Mammary epithelial cell (primary cell): ENCODE measurements at regions not wholly inside any gene's neighbourhood (a gene's known extent, or its start where the extent isn't known, plus 50 kb on each side); places are given as distances from the start of the nearest gene placed in this dataset.

ENCODE experiments used
- CTCF ChIP-seq, 2 donors: IDR thresholded peaks in 1 of 2; conservative IDR thresholded peaks in 1 of 2; 2 replicates each; pipeline ENCODE4 v1.5.1; 2011 to 2012; ENCODE audit warnings: inconsistent platforms in 2 of 2, low read length in 2 of 2, mild to moderate bottlenecking in 2 of 2, control low read depth in 1 of 2, low read depth in 1 of 2; ENCODE audit not compliant: insufficient read depth in 1 of 2; ENCODE audit errors: extremely low read depth in 1 of 2
- EZH2 ChIP-seq: IDR thresholded peaks from 2 replicates; pipeline ENCODE4 v1.6.1; 2012; ENCODE audit warnings: low read length, inconsistent platforms, borderline replicate concordance

GRCh38 chr12:47383942-47384341 lies 304.2 kb upstream of the AMIGO2 start:
- TF ChIP-seq EZH2 = no peak
- TF ChIP-seq CTCF (conservative IDR thresholded peaks at IDR 0.05 in 1 of 2, IDR thresholded peaks at IDR 0.05 in 1 of 2; ENCODE audit: extremely low read depth in 1 of 2, insufficient read depth in 1 of 2, low read depth in 1 of 2, low read length in 2 of 2) = no peak
